Right renal pelvis (tissue), 4 donors: ENCODE measurements at regions not wholly inside any gene's neighbourhood (a gene's known extent, or its start where the extent isn't known, plus 50 kb on each side); places are given as distances from the start of the nearest gene placed in this dataset.
"Not testable (repeated sequence)": the region's sequence is repeated elsewhere in the genome, so short reads cannot be mapped to it uniquely, and the experiment has no call there.

Experiments used
- DNase-seq, 4 donors: peaks; one replicate each; pipeline ENCODE4 v3.0.0-alpha.2; 2013; ENCODE audit warnings: low read depth in 4 of 4, low spot score in 3 of 4, missing footprints in 1 of 4

DNA sequence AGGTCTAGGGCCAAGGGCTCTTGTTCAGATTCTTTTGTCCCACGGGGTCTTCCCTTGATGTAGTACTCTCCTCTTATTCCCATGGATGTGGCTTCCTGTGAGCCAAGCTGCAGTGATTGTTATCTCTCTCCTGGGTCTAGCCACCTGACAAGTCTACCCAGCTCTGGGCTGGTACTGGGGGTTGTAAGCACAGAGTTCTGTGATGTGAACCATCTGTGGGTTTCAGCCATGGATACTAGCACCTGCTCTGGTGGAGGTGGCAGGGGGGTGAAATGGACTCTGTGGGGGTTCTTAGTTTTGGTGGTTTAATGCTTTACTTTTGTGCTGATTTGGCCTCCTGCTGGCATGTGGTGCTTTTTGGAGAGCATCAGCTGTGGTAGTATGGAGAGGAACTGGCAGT lies 350.8 kb downstream of the DNAJB9 start:
- DNase-seq = no peak

DNA sequence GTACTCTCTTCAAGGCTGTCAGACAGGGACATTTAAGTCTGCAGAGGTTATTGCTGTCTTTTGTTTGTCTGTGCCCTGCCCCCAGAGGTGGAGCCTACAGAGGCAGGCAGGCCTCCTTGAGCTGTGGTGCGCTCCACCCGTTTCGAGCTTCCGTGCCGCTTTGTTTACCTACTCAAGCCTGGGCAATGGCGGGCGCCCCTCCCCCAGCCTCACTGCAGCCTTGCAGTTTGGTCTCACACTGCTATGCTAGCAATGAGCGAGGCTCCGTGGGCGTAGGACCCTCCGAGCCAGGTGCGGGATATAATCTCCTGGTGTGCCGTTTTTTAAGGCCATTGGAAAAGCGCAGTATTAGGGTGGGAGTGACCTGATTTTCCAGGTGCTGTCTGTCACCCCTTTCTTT lies 373.4 kb downstream of the DNAJB9 start:
- DNase-seq = not testable (repeated sequence)

DNA sequence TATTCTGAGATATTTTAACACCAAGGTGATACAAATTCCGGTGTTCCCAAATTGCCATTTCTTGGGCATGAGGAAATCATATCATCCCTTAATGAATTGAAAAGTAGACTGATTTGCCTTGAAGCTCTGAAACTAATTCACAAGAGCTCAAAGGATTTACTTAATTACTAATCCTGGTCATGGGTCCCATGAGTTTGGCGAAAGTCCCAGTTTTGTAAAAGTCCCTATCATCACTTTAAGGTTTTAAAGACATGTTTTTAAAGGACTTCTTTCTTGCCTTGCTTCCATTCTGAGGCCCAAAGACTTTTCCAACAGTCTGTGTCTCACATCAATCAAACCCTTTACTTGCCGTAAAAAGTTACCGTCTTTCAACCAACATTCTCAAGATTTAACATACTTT lies 377.9 kb downstream of the DNAJB9 start:
- no peak for DNase-seq

DNA sequence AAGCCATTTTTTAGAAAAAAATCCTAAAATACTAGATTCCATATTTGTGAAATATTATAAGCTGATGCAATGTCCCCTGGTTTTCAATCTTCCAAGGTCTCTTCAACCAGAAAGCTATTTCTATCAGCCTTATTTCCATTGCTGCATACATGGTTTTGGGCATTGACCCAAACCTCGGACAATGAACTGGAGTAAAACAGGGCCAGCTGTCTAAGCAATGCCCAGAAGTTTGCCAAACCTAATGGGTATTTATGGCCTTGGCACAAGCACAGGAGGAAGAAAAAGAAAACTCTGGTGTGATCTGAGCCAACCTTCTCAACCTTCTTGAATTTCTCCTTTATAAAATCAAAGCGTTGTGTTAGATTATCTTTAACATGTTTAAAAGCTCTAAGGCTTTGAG lies 402.3 kb downstream of the DNAJB9 start:
- DNase-seq = no peak

DNA sequence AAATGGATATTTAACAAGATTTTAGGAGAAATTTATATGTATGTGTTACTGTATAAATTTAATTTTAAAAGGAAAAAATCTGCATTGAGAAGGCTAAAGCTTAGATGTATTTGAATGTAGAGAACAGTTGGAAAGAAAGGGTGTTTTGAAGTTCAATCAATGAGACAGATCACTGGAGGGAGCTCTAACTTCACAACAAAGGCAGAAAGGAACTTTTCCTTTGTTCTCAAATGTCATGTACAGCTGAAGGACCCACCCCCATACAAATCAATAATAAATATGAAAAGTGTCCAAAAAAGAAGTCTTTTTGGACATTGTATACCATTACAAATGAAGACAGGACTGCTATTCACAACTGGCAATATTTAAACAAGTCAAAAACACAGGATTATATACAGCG lies 403.4 kb downstream of the DNAJB9 start:
- no peak for DNase-seq

DNA sequence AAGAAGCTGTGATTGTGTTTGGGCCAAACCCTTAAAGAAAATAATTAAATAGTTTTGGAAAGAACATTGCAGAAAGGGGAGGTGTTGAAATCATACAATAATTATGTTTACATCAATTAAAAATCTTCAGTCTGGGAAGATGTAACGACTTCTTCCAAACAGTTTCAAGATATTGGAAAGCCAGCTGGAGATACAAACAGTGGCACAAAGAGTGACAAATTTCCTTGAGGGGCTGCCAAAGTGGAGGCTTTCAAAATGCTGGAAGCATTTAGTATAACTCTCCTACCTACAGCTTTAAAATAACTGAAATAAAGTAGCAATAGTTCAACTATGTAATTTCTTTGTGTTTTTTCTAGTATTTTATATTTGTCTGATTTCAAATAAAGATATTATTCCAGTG lies 405.0 kb downstream of the DNAJB9 start:
- no peak for DNase-seq

DNA sequence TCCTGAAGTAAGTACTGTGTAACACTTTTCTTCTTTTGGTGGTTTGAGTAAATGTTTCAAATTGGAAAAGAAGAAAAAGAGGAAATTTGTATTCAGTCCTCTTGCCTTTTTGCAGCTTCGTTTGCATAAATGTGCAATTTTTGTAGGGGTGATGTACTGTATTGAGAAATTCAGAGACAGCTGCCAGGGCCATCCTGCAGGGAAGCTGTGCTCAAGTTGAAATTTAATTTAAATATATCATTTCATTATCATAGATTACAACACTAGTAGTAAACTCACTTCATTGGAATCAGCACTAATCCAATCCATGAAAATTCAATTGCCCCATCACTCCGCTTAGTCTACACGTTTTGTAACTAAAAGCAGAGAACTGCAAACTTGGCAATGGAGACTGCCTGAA lies 415.4 kb downstream of the DNAJB9 start:
- DNase-seq = no peak

DNA sequence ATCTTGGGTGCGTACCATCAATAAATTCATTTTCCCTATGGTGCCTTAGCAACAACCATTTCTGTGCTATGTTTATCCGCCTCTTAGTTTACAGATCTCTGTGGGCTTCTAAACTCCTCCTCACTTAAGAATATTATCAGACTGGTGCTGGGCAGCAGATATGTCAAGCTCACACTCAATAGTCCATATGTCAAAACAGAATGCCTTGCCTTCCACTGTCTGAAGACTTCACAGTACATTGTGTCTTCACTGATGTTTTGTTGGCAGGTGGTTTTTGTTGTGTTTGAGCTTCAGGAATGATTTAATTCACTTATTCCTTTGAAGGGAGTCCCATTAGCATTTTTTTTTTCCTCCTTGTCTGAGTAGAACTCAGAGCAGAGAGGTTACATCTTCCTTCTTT lies 419.6 kb downstream of the DNAJB9 start:
- DNase-seq = no peak

DNA sequence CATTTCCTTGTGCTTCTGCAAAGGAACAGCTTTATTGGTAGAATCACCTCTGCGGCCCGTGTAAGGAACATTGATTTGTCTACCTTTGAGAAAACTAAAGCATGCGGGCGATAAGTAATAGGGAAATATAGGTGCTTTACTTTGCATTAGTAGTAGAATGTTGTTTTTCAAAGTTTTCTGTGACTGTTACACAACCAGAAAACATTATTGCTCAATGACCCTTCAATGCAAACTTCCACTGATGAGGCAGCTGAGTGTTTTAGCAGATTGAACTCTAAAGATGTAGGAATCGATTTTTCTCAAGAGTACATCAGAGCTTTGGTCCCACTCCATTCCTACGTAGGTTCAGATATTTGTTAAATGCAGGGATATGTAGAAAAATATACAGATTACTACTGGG lies 427.8 kb downstream of the DNAJB9 start:
- no peak for DNase-seq

DNA sequence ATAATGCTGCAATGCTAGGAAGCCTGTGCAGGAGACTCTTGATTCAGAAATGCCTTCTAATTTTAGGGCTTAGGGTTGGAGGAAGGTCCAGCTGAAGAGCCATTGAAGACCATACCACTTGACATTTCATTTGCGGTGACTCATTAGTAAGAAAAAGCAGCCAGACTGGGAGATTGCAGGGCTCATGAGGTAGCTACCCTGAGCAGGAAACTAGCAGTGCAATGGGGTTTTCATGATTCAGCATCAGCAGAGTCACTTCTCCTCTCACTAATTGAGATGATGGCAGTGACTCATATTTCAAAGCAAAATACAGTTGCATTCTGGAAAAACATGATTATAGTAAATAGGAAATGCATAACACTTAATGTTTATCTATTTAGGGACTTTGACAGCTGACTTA lies 434.1 kb downstream of the DNAJB9 start:
- no peak for DNase-seq

DNA sequence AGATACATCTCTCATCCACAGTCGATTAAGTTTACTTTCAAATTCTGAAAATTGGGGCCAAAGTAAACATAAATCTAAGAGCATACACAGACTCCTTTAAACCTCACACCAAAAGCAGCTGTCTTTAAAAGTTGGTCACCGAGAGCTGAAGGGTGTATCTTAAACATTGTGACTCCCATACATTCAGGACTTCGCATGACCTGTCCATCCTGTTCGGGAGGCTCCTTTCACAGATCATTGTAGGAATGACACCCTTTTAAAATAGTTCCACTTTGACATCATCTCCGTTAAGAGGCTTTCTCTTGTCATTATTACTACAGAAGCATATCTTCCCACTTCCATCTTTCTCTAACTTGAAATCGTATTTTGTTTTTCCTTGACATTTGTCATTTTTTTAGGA lies 440.0 kb downstream of the DNAJB9 start:
- DNase-seq = no peak

DNA sequence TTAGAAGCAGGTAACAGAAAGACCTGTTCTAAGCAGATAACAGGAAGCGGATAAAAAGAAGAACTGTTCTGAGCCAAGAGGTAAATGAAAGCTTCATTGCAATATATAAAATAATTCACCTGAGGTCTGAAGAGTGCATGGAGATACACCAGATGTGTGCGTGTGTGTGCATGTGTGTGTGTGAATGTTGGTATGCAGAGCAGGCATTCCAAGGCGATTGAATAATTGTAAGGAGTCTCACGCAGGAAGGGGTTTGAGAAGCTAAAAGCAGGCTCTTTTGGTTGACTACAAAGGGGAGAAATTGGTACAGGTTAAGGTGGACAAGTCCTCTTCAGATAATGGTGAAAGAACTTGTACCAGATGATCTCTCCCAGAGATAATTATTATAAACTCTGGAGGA lies 450.6 kb downstream of the DNAJB9 start:
- DNase-seq = no peak

DNA sequence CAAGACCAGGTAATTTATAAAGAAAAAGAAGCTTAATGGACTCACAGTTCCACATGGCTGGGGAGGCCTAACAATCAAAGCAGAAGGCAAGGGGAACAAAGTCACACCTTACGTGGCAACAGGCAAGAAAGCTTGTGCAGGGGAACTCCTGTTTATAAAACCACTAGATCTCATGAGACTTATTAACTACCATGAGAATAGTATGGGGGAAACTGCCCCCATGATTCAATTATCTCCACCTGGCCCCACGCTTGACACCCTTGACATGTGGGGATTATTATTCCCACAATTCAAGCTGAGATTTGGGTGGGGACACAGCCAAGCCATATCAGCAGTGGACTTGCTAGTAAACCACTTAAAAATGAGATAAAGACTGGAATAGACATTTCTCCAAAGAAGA lies 451.7 kb downstream of the DNAJB9 start:
- DNase-seq = no peak

DNA sequence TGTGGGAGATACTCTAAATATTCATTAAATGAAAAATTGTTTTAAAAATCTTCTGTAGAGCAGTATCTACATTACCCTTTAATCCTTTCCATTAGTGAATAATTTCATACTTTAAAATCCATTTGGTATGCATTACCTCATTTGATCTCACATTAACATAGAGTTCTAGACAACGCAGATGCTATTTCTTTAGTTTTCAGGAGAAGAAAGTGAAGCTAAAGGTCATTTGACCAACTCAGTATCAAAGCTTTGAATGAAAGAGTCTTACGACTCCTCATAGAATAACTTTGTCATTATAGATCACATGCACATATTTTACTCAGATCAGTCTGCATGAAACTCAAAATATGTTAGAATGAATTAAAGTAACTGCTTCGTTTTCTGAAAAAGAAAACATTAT lies 460.2 kb downstream of the DNAJB9 start:
- no peak for DNase-seq

DNA sequence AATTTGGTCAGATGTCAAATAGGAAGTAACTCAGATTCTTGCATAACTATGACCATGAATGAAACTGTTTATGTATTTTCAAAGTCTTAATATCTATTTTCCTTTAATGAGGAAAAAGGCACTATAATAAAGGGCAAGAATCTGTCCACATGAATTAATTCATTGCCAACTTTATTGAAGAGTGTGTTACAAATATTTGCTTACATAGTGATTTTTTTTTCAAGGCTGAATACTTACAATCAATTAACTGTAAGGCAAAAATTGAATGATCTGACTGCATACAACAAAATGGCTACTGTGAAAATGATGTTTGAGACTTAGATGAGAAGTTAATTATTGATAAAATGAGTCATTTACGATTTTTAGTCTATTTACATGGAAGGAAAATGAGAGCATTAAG lies 475.0 kb downstream of the DNAJB9 start:
- no peak for DNase-seq

DNA sequence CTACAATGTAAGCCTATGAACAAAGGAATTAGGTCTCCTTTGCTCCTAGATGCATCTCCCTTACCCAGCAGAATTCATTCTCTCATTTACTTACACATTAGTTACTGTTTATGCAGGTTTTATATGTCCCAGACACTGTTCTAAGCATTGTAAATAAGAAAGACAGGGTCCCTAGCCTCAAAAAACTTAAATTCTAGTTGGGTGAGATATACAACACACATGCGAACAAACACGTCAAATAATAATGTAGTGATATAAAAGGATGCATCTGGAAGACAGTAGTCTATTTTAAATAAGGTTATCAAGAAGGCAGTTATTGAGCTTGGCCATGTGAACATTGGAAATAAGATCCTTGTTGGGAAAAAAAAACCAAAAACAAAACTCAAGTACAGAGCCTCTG lies 479.7 kb downstream of the DNAJB9 start:
- DNase-seq = no peak

DNA sequence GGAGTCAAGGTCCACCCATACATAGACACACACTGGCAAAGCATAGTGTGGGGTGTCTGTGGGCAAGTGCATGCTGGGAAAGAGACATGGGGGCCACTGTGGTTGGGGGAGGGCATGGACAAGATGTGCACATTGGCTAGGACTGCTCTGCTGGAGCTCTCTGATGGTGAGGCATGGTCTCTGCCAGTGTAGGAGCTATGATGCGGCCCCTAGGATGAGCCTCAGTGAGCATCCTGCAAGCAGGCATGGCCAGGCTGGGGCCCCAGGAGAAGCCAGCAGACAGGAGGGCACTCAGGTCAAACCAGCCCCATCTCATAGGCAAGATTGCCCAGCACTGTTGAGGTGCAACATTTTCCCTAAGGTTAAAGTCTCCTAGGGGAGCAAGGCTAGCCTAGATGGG lies 489.4 kb downstream of the DNAJB9 start:
- no peak for DNase-seq

DNA sequence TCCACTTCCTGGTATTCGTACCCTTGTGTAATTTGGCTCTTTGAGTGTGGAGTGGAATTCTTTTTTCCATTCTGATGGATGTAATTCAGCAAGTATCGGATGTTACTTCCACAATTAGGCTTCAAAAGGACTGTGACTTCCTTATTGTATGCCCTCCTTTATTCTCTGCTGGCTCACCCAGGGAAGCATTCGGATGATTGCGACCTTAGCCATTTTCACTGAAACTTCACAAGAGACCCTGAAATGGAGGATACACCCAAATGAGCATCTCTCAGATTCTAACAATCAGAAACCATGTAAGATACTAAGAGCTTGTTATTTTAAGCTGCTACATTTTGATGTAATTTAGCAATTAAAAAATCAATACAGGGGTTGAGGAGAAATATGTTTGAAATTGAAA lies 493.1 kb downstream of the DNAJB9 start:
- no peak for DNase-seq

DNA sequence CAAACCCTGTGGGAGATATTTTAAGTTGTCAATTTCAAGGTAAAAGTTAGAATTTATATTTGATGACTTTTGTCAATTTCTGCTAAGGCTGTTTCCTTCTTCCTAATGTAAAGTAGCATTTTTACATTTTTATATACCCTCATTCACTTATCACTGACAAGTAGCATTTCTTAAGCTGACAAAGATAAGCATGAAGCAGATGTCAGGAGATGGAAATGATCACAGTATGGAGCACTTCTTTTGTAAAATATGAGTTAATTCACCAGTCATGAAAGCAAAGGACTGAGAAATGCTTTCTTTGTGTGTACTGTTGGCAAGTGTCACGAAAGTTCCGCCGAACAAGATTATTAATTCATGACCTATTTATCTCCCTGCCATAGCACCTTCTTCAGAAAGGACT lies 503.9 kb downstream of the DNAJB9 start:
- DNase-seq = no peak

DNA sequence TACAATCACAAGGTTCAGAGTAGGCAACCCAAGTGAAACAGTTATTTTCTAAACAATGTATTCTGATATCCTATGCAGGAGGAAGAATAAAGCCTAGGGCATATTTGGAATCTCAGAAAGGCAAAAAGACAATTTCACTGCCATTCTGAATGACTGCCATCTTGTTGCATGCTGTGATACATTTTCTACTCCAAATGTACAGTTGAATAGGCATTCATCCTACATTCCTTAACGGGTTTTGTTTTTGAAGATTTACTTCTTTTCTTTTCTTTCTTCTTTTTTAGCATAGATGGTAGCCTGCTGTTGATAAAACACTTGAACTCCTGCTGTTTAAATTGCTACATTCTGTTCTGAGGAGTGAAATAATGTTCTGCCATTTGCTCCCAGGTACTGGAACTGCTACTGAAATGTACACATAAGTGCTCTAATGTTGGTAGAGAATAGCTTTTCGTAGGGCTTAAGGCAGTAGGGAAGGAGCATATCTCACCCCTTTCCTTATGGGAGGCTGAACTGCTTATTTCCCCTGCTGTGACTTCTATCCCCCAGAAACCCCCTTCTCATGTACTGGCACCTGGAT lies 506.8 kb downstream of the DNAJB9 start:
- DNase-seq = no peak

DNA sequence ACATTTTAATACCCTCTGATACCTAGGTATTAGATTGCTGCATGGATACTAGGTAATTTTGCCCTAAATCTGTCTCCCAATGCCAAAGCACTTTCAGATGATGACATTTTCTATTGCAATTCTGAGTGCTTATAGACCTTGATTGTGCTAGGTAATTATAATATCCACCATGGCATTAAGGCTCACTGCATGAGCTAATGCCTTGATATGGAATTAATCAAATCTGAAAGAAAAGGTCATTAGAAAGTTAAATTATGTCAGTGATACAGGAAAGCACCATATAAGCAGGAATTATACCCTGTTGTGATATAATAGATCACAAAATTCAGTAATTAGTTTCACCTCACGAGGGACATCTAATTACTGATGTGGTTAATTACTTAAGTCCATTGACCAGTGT lies 521.4 kb downstream of the DNAJB9 start:
- no peak for DNase-seq

DNA sequence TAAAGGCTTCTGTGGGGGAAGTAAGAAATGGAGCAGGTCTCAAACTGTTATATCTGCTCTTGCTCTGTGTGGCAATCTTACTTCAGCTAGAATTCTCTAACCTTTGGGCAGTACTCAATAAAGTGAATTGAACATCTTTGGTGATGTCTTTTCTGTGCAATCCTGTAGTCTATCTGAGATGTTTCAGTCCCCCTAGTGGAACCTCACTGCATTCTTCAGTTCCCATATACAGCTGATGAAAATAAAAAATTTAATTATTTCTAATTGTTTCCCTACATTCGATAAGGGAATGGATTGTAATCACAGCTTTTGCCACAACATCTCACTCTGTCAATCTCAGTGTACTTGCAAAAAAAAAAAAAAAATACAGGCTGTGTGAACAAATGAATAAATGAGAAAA lies 522.6 kb downstream of the DNAJB9 start:
- DNase-seq = no peak

DNA sequence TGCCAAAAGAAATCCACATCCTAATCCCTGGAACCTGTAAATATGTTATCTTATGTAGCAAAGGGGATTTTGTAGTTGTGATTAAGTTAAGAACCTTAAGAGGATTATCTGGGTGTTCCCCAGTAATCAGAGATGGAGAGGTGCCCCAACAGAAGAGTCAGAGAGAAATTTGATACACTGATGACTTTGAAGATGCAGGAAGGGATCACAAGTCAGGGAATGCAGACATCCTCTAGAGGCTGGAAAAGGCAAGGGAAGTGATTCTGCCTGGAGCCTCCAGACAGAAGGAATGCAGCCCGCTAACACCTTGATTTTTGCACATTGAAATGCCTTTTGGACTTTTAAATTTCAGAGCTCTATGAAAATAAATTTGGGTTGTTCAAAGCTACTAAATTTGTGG lies 531.7 kb downstream of the DNAJB9 start:
- DNase-seq = no peak

DNA sequence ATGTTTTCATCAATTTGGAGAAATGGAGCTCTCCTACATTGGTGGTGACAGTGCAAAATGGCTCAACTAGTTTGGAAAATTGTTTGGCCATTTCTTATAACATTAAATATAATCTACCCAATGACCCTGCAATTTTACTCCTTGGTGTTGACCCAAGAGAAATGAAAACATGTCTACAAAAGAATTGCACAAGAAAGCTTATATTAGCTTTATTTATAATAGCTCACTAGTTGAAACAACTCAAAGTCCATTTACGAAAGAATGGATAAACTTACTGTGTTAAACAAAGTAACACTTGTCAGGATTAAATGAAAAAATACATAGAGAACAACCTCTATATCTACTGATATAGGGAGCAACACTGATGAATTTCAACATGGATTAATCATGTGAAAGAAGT lies 539.9 kb downstream of the DNAJB9 start:
- no peak for DNase-seq
